Hepatic stellate cell (primary cell): ENCODE measurements at regions not wholly inside any gene's neighbourhood (a gene's known extent, or its start where the extent isn't known, plus 50 kb on each side); places are given as distances from the start of the nearest gene placed in this dataset.
A peak's percentile ranks its signal among the peaks of the same experiment; 100 is the strongest.
"Not testable (repeated sequence)": the region's sequence is repeated elsewhere in the genome, so short reads cannot be mapped to it uniquely, and the experiment has no call there.

Experiments used
- DNase-seq: peaks from one replicate; pipeline ENCODE4 v3.0.0; 2011; ENCODE audit warnings: low spot score

DNA sequence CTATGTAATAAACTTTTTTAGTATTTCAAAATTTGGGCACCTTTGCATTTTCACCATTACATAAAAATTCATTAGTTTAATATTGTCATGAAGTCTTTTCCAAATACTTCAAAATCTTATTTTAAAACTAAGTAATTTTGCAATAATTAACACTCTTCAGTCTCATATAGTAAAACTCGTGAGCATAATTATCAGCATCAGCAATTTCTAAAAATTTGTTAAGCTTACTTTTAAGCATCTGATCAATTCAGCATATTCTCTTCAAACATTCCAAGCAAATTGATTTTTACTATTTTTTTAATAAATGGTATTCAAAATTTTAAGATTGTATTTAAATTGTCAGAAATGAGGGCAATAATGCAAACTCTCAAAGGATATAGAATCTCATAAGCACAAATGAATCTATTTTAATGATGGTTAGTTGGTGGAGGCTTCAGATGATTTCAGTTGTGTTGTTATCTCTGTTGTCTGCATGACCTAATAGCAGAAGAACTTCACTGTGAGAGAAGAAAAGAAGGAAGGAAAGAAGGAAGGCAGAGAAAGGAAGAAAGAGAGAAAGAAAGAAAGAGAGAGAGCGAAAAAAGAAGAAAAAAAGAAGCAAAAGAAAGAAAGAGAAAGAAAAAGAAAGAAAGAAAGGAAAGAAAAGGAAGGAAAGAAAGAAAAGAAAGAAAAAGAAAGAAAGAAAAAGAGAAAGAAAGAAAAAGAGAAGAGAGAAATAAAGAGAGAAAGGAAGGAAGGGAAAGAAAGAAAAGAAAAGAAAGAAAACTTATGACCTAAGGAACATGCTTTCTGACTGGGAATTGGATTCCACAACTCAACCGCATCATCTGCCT, 860.5 kb downstream of the NCAM2 start:
- DNase-seq, result no peak

DNA sequence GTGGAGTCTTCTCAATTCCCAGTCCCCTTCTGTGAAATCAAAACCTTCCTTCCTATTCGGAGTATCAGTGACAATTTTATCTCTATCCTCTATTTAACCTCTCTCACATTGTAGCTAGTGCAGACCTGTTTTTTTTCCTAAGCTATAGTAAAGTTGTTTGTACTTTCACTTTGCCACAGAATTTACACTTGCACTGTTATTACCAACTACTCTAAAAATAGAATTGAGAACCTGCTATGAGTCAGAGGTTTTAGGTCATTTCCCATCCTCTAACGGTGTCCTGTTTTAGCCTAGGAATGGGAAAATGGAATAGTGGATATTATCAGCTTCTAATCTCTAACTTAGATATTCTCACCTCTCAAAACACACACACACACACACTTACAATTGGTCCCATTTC, 862.7 kb downstream of the NCAM2 start:
- DNase-seq, result peak; percentile 8

- DNase-seq, result no peak
These were observed 866.2 kb downstream of the NCAM2 start for GRCh38 chr21:21864321-21864840.

DNA sequence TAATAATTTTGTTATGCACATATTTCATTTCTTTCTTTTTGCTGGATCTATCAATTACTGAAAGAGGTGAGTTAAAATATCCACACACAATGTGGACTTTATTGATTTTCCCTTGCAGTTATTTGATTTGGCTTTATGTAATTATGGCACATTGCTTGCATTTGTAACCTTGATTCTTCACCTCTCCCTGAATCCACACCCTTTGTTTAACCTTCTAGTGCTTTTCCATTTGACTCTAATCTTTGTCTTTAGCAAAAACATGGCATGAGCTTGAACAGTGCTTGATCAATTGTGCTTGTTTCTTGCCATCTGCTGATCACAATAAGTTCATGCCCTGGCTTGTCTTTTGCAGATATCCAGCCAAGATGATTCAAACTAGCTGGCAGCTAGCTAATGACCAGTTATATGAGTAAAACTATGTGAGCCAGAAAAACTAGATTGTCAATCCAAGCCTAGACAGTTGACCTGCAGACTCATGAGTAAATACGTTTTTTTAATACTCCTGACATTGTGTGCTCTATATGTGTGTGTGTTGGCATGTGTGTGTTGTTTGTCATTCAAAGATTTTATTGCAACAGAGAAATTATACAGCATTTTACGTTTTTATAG, 899.2 kb downstream of the NCAM2 start:
- DNase-seq, result no peak

DNA sequence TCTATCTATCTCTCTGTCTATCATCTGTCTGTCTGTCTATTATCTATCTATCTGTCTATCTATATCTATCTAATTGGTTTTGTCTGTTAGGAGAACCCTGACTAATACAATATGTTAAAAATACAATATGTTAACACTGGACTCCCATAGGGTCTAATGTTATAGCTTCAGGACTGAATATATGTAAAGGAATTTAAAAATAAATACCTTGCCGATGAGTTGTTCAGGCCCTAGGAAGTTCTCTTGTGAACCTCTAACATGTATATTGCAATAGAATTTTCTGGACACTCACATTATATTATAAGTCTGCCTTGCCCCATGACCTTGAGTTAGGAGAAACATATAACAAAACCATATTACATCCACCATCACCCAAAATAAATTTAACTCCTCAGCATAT, 900.6 kb downstream of the NCAM2 start:
- no peak for DNase-seq

GRCh38 chr21:21902416-21902815, 904.2 kb downstream of the NCAM2 start:
- not testable (repeated sequence) for DNase-seq

DNA sequence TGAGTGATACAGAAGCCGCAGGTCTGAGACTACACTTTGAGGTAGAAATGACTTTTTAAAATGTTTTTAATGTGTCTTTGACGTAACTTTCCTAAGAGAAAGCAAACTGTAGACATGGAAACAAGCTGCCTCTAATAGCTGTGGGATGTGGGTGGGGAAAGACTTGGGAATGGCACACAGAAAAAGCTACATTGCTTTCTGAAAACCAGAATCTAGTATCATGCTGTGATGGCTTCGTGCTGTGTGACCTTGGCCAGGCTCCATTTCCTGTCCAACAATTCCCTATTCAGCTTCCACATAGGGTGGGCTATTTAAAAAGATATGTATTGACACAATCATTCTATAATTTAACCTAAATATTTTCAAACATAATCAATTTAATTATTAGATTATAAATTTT, 909.1 kb downstream of the NCAM2 start:
- DNase-seq, result no peak

DNA sequence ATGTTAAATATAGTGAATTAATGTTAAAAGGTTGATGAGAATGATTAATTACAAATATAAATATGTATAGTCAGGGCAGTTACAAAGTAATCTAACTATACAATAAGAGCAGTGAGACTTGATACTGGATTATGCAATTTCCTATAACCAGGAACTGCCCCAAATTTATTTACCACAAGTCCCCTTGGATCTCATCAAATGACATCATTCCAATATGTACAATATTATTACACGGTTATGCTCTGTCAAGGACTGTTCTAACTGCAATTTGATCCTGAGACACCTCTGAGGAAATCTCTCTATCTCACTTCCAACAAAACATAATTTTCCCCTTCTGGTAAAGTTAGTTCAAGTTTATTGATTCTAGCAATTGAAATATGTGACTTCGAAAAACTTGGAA, 917.6 kb downstream of the NCAM2 start:
- no peak for DNase-seq

GRCh38 chr21:21921410-21922232, 923.4 kb downstream of the NCAM2 start:
- no peak for DNase-seq

DNA sequence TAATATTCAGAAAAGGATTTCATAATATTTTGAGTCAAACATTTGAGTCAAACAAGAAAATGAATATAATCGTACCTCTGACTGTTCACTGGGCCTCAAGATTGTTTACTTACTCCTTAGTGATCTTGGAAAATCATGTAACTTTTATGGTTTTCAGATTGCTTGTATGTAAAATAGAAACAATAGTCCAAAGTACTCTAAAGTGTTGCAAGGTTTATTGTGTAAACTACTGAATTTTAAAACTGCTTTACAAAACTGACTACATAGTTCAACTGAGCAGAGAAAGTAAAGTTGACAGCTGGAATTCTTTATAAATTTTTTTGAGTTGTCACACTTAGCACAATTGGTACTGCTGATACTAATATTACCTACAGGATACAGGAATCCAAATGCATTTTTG, 931.0 kb downstream of the NCAM2 start:
- DNase-seq, result no peak

- no peak for DNase-seq
These were observed 931.6 kb downstream of the NCAM2 start for GRCh38 chr21:21929789-21930188.

- no peak for DNase-seq
These were observed 954.4 kb downstream of the NCAM2 start for GRCh38 chr21:21952566-21952965.

DNA sequence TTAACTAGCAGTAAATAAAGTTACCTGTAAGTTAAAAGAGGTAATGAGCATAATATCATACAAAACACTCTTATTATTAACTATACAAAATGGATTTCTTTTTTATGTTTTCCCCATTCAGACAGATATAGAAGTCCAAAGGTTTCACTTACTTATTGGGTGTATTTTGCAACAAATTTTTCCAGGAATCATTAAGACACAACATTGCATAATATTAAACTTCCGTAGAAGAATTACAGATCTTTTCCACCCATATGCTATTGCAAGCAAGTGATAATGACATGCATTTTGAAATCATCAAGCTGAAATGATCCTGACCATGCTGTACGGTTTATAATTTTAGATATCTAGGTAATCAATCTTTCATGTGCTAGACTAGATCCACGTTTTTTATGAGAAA, 957.0 kb downstream of the NCAM2 start:
- DNase-seq, result no peak

DNA sequence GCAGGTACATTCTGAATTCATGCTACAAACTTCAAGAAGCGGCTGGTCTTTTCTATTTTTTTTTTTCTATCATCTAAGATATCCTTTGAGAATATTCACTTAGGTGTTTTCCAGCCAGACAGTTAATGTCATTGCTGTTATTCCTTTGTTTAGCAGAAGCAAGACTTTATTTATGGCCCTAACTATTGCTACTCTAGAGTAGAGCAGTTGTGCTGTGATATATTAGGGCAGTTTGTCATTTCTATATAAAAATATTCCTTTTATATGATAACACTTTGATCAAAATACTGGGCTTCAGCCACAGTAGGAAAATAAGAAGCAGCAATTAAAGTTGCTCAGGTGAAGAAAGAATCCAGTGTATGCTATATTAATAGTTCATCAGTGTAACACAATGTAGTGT, 959.3 kb downstream of the NCAM2 start:
- no peak for DNase-seq

DNA sequence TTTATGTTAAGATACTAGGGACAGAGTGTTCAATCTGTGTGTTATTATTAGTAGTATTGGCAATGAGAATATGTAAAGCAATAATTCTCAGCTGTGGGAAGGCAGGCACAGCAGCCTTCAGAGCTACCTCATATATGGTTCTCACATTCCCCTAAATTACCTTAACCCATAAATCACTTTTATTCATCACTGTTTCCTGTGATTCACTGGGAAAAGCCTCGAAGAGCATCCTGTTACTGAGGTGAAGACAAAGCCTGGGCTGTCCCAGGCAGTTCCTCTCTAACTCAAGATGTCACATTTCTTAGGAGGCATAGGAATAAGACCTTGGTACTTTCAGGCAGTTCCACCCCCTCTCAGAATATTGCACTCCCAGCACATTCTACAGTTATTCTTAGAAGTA, 965.7 kb downstream of the NCAM2 start:
- no peak for DNase-seq

DNA sequence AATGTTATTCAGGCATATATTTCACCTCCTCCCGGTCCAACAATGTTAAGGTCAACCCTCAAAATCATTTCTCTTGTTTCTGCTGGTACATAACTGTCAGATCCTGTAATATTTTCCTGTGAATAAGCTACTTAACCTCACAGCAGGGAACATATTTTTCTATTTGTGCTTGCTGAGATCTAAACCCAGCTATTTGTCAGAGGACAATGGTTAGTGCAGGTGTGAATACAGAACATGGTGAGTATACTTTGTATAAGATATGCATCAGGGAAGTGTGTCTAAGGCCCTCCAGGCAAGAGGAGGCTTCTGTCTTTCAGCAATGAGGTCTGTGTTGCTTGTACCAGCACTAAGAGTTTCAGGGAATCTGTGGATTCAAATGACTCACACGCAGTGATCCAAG, 970.6 kb downstream of the NCAM2 start:
- no peak for DNase-seq

GRCh38 chr21:21969211-21969610, 971.0 kb downstream of the NCAM2 start:
- DNase-seq, result no peak

- DNase-seq, result no peak
These were observed 973.2 kb downstream of the NCAM2 start for GRCh38 chr21:21971384-21971783.

- no peak for DNase-seq
These were observed 975.6 kb downstream of the NCAM2 start for GRCh38 chr21:21973806-21974205.

GRCh38 chr21:21996891-21997290, 998.7 kb downstream of the NCAM2 start:
- no peak for DNase-seq

DNA sequence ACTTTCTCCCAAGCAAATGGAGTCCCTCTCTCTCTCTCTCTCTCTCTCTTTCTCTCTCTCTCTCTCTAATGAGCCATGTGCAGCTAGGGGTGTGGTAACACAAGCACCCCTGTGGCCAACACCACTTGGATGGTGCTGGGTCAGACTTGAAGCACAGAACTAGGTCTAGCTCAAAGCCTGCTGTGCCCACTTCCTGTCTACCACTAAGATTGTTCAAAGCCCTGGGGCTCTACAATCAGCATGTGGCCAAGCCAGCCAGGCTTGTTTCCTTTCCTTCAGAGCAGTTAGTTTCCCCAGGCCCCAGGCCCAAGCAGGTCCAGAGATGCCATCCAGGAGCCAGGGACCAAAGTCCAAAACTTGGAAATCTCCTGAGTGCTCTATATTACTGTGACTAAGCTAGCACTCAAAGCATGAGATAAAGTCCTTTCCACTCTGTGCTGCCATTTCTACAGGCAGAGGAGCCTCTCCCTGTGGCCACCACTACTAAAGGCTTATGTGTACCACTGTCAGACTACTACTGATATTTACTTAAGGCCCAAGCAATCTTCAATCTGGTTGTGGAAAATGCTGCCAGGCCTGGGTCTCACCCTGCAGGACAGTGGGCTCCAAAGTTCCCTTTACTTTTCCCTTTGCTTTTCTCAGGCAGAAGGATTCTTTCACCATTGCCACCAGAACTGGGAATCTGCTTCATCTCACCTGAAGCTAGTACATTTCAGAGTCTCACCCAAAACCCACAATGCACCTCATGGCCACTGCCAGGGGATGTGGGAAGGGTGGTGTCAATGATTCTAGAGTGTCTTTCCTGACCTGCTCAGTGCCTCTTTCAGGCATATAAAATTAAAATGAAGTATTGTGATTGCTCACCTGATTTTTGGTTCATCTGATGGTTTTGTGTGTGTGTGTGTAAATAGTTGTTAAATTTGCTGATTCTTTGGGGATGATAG, 999.5 kb downstream of the NCAM2 start:
- DNase-seq, result no peak

- no peak for DNase-seq
These were observed 1021.6 kb downstream of the NCAM2 start for GRCh38 chr21:22019766-22020165.
